LNCAP (cell line): ENCODE measurements at regions not wholly inside any gene's neighbourhood (a gene's known extent, or its start where the extent isn't known, plus 50 kb on each side); places are given as distances from the start of the nearest gene placed in this dataset.

Source experiments
- TF ChIP-seq, protein P1 (sequence below): fragments of 450-650 bp; IDR thresholded peaks from 2 replicates; pipeline ENCODE4 v1.5.1; 2017; ENCODE audit warnings: mild to moderate bottlenecking

DNA sequence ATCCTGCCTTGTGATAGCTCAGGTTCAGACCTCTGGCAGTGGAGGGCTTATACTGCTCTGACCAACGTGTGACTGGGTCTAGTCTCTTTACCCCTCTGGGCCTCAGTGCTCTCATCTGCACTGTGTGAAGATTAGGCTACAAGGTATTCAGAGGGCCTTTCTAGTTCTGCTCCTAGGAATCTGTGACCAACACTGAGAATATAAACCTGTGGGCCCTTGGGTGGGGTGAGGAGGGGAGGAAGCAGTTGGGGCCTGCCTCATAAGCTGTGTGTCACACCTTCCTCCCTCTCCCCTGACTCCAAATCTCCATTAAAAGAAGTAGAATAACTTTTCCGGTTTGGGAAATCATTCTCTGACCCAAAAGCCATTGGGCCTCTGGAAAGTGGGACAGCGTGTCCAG lies 66.3 kb upstream of the MSN start:
- TF ChIP-seq, protein P1, sequence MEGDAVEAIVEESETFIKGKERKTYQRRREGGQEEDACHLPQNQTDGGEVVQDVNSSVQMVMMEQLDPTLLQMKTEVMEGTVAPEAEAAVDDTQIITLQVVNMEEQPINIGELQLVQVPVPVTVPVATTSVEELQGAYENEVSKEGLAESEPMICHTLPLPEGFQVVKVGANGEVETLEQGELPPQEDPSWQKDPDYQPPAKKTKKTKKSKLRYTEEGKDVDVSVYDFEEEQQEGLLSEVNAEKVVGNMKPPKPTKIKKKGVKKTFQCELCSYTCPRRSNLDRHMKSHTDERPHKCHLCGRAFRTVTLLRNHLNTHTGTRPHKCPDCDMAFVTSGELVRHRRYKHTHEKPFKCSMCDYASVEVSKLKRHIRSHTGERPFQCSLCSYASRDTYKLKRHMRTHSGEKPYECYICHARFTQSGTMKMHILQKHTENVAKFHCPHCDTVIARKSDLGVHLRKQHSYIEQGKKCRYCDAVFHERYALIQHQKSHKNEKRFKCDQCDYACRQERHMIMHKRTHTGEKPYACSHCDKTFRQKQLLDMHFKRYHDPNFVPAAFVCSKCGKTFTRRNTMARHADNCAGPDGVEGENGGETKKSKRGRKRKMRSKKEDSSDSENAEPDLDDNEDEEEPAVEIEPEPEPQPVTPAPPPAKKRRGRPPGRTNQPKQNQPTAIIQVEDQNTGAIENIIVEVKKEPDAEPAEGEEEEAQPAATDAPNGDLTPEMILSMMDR = no peak

DNA sequence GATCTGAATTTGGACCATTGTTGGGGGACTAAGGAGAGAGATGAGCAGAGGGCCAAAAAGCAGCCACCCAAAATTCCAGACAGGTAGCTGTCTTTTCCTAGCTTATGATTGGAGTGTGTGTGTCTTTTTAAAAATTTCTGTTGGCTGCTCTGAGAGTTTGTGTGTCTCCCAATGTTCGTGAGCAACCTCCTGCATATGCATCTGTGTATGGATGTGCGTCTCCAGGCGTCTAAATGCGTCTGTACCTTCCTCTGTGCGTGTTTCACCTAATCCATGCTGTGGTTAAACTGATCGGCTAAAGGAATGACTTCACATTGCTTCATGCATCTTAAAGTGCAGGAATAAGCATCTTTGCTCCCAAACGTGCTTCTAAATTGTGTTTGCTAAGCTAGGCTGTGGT lies 65.5 kb upstream of the LAS1L start:
- TF ChIP-seq, protein P1 = no peak

DNA sequence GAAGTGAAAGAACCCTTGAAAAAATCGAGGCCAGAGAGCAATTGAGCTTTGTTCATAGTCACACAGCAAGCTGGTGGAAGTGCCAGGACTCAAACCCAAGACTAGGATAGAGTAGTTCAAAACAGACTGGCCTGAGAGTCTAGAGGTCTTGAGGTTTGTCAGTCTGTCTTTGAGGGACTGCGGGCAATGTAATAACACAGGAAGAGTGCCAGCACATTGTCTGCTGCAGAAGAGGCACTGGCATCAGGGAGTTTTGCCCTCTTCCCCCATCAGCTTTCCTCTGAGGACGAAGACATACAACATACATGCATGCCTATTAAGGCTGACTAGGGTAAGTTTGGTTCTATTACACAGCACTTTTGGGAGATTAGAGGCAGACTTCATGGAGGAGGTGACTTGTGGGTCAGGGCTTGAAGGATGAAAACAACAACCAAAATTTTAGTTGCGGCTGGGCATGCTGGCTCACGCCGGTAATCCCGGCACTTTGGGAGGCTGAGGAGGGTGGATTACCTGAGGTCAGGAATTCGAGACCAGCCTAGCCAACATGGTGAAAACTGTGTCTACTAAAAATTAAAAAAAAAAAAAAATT lies 64.1 kb upstream of the LAS1L start:
- TF ChIP-seq, protein P1 = no peak

DNA sequence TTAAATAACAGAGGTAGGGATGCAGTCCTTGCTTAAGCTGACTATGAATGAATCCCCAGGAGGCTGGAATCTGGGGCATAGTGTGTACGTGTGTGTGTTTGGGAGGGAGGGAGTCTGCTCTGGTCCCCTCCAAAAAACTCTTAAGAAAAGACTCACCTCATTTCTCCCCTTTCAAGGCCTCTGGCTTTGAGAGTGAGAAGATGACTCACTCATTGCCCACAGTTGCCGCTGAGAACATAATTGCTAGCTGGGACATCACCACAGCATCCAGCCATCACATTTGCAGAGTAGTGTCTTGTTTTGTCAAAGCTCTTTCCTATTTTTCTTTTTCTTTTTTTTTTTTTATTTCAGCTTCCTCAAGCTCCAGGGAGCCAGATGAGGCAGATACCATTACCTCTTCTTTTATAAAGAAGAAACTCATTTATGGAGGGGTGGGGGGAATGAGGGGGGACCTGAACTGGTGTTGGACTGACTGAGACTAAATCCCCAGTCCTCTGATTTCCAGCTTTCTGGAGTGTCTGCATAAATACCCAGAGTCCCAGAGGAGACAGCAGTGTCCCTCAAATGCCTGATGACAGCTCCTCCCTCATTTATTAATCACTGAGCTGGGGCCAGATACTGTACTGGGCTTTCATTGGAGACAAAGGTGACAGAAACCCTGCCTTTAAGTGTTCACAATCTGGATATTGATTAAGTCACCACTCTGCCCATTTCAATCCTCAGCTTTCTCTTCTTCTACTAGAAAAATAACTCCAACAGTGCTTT lies 61.9 kb upstream of the LAS1L start:
- TF ChIP-seq, protein P1 = no peak

DNA sequence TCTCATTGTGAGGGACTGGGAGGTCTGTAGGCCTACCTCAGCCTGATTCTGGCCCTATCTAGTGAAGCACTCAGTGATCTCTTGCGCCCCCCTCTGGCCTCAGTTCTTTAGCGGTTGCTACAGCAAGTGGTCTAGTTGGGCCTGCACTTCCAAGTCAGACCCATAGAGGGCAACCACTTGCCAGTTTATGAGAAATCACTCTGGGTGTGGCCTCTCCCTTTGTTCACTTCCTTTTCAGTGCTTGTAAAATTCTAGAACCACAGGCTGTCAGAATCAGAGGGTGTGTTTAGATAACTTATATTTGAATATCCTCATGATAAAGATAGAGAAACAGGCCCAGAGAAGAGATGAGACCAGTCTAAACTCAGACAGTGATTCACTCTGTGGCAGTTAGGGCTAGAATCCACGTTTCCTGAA lies 60.9 kb upstream of the LAS1L start:
- TF ChIP-seq, protein P1 = peak; percentile 88

DNA sequence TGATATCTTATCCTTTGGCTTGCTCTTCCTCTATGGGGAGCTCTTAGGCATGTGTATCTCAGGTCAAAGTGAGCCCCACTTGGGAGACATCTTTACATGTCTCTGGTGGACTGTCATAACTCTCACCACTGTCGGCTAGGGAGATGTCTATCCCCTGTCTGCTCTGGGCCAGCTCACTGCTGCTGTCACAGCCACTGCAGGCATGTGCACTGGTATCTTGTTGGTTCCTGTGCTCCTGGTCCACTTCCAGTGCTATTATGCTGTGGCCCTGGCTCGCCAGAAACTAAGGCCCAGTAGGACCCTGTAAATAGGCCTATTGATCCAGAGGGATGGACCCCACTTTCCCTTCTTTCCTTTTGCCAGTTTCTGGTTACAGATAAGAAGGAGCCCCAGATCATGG lies 56.6 kb upstream of the LAS1L start:
- TF ChIP-seq, protein P1 = no peak

DNA sequence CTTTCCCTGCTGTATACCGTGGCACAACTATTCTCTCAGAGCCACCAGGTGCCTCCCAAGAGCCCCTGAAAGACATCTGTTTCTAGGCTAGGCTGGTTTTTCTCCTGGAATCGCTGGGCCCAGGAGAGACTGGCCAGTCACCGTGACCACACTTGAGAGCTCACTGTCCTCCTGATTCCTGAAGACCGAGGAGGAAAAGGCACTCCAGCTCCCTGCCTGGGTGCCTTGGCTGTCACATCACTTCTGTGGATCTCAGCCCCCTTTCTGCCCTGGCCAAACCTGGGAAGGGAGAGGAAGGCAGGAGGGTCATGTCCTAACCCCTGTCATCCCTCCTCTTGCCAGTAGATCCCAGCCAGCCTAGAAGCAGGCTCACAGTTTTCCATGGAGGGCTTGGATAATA lies 54.7 kb upstream of the LAS1L start:
- TF ChIP-seq, protein P1 = no peak
